ENCODE measurements at regions not wholly inside any gene's neighbourhood (a gene's known extent, or its start where the extent isn't known, plus 50 kb on each side); places are given as distances from the start of the nearest gene placed in this dataset.
"Not testable (repeated sequence)": the region's sequence is repeated elsewhere in the genome, so short reads cannot be mapped to it uniquely, and the experiment has no call there.

DNA sequence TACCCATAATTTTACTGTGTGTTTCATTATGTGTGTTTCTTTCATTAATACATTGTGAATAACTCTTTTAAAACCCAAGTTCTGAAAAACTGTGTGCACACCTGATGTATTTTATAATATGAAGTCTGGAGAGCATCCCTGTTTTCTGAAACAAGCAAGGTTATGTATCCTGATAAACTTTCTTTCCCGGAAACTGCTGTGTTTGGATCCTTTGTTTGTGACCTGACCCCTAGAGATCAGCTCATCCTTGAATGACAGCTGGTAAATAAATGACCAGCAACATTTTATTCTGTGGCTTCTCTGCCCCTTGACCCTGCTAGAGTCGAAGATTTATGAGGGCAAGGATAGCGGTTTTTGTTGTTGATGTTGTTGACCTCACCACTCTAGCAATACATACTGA, 535.6 kb upstream of the ZFP42 start:
- no peak for DNase-seq

DNA sequence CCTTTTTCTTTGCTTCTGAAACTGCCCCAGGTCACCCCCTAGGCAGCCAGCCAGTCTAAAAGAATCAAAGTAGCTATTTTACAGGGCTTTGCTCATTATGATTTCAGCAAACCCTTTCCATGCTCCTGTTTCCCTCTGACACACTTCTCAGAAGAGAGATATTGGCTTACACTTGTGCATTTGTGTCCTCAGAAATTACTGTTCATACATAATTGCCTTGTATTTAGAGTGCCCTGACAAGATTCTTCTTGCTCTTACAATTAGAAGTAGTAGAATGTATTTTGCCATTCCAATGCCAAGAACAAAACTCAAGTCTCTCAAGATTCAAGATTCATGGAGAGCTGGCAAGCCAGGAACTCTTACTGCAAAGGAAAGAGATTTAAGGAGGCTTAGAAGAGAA, 531.0 kb upstream of the ZFP42 start:
- no peak for DNase-seq

DNA sequence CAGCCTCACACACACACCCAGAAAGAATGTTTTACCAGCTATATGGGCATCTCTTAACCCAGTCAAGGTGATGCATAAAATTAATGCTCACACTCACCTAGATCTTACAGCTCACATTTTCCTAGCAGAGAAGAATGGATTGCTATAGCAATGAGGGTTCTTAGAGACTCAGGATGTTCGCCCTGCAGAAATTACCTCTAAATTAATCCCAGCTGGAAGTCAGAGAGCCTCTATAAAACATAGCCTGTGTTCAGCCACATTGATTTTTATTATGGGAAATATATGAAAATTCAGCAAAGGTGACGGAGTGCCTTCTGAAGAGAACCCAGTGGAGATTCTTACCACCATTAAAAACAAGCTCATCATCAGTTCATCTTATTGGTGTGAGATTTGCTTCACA, 528.3 kb upstream of the ZFP42 start:
- no peak for DNase-seq

DNA sequence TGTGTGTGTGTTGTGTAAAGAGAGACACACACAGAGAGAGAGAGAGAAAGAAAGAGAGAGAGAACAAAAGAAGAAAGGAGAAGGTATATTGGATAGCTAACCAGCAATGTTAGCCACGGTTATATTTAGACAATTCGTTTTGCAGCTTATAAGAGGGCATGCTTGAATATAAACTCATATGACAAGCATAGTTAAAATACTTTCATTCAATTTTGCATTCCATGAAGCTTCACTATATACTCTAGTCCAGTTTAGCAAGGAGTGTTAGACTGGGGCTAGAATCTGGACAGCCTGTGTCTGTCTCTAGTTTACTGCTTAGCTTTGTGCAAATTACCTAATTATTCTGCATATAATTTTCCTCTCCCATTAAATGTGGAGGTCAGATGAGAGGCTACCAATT, 525.9 kb upstream of the ZFP42 start:
- DNase-seq: no peak

DNA sequence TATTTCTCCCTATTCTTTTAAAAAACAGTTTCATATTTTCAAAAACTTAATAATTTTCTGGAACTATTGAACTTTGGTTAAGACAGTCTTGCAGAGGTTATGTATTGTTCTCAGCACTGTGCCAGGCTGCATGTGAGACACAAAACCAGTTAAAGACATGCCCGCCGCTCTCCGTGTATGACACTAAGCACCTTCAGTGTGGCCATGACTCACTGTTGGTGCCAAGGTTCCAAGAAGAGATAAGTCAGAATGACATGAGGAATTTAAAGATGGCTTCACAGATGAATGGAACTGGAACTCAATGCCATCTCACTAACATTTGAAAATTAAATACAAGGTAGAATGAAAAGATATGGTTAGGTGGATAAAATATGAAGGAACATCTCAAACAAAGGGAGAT, 525.5 kb upstream of the ZFP42 start:
- DNase-seq: no peak

DNA sequence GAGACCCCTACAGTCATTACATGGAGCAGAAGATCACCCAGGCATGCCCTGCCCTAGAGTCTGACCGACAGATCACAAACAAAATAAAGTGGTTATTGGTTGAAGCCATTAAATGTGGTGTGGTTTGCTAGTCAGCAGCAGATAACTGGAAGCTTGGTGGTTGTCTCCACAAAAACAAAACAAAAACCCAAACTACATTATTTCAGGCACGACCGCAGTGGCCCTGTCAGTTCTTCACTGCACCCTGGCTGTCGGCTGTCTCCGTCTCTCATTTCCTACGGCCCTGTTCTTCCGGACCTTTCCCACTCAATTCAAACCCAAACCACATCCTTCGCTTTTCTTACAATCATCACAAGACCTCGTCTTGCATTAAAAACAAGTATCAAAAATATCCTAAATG, 521.3 kb upstream of the ZFP42 start:
- no peak for DNase-seq

DNA sequence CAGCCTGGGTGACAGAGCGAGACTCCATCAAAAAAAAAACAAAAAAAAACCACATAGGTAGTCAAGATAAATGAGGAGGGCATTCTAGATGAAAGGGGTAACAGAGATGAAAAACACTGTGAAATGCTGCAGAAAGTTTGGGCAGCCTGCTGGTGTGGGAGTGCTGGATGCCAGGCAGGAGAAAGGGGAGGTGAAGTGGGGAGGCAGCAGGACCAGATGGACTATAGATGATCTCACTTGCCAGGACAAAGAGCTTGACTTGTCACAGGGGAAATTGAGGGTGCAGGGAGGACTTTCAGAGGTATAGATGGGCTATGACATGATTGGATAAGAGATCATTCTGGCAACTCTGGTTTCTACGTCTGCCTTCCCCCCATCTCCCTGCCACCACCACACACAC, 519.7 kb upstream of the ZFP42 start:
- no peak for DNase-seq

DNA sequence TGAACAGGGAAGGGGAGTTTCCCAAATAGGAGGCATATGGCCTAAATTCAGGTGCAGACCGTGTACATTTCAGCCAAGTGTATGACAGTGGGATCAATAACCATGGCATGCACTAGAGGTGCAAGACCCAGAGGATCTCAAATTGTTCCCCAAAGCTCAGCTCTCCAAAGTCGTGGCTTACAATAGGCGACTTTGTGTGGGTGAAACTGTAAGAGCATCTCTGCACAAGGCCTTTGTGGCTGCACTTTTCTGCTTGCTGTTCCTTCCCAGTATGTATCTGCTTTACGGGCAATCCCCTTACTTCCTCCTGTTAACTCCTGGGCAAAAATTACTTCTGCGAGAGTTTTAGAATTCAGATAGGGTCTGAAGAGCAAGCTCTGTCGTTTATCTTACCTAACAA, 518.3 kb upstream of the ZFP42 start:
- no peak for DNase-seq

DNA sequence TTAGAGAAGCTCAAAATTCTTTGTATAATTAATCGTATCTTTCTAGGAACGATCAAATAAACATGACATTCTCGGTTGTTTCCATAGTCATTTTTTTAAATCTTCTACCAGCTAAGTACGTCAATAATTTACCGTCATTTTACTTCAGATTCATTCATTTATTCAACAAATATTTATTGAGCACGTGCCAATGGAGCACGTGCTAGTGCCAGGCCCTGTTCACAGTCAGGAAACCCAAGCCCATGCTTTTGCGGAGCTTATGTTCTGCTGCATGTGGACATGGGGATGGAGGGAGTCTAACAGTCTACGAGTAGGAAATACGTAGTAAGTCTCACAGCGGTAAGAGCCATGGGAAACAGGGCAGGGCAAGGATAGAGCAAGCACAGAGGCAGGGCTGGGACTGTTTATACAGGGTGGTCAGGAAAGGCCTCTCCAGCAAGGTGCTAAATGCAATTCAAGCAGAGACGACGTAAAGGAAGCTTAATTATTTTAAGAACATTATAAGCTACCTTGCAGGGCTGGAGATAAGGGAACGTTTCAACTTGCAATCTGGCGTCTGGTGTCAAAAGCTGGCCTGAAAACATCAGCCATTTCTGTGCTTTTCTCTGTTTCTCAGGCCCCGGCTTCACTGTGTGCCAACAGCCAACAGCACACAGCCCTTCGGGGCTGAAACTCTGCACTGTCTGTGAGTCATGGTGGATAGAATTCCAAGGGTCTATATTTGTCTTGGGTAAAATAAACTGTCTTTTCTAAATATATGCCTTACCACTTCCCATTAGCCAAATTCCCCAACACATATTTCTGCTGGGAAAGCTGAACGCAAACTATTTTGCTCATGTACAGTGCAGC, 517.1 kb upstream of the ZFP42 start:
- DNase-seq: no peak

DNA sequence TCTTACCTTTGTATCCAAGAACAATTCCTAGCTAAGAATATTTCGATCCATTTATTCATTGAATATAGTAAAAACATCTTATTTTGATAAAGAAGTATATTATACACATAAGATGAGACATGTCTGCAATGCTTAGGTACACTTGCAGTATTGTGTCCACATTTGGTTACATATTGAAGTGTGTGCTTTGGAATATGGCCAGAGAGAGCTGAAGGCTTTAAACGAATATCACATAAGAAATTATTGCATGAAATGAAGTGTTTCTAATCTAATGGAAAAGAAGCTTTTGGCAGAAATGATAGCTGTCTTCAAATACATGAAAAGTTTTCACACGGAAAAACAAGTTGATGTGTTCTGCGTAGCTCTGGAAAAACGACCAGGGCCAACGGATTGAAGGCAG, 516.1 kb upstream of the ZFP42 start:
- DNase-seq: no peak

DNA sequence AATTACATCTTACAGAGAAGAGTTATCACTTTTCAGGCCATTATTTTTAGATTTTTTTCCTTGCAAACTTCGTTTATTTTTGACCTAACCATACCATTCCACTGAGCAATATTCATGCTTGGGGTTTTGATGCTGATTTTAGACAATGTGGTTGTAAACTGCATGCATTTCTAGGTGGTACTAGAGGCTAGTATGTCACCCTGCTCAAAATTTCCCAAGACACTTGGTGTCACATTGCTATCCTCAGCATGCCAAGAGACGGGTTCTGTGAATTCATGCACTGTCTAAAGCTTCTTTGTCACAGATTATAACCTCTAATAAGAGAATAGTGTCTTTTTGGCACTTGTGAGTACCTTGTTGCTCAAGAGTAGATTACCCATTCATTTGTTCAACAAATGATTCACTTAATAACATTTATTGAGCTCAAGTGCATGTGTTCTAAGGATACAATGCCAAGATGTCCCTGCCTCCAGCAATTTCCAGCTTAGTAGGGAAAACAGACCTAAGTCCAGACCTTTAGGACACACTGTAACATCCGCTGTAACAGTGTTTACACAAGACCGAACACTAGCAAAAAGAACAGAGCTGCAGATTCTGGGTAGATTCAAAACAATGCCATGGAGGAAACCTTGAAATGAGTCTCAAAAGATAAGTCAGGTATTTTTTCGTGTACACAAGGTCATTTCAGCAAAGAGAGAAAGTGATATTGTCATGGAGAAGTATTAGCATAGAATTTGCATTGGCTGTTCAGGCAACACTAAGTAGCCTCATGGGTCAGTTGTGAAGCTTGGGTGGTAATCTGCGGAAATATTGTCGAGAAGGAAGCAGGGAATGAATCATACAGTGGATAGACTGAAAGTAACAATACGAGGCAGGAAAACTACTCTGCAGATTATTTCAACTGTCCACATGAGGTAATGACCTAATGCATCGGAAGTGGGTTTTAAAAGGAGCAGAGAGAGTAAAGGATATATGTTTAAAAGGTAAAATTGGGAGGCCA, 515.1 kb upstream of the ZFP42 start:
- DNase-seq: no peak

DNA sequence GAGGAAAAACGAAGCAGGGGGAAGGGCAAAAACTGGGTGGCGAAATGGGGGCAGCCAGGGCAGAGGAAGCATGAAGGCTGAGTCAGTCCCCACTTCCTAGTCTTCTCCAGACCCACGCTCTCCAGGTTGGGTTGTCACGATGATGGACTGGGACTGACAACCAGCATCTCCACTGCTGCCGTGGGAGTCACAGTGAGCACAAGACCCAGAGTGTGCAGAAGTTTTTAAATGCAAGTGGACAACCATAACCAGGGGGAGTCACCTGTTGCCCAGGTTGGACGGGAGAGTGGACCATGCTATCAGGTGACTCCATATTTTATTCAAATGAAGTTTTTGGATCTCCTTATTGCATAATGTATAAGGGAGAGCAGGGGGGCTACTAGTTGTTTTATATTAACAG, 511.4 kb upstream of the ZFP42 start:
- no peak for DNase-seq

DNA sequence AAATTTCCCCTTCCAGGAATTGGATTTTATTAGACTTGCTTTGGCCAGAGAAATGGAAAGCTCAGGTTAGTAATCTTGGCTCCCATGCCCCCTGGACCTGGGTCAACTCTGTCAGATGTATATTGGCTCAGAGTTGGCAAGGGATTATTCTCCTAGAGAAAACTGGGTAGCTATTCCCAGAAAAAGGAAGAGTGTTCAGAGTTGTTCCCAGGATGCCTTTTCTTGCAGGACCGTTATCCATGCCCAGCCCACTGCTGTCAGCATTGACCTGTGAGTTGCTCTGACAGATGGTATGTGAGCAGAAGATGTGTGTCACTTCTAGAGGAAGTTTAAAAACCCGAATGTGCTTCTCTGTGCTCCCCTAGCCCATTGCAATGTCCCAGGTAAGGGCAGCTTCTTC, 509.9 kb upstream of the ZFP42 start:
- DNase-seq: no peak

DNA sequence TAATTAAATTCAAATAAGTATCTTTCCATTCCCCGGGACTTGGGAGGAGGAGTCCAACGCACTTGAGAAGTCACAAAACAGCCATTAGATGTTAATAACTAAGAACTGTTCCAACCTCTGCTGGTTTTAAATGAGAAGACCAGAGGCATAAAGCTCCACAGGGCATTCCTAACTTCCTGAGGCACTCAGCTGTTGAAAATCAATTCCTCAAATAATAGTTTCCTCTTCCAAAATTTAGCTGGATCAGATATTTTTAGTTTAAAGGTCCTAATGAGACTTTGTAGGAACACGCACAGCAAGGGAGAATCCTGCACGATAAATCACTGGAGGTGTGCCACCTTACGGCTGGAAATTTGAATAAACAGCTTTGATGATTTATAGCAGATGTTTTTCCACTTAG, 504.3 kb upstream of the ZFP42 start:
- no peak for DNase-seq

DNA sequence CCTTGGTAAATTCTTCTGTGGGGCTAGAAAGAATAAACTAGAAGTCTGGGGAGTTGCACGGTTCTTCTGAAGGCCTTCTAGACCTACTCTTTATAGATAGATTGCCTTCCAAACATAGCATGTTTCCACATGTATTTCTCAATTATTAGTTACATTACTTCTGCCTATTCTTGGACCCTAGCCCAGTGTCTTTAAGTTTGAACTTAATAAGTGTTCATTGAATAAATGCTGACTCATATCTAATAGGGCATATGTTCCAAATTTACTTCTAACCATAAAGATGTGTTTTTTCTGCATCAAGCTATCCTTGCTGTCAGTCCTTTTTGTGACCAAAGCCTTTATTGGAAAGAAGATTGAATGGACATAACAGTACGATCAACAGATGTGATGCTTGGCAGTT, 503.6 kb upstream of the ZFP42 start:
- DNase-seq: no peak

DNA sequence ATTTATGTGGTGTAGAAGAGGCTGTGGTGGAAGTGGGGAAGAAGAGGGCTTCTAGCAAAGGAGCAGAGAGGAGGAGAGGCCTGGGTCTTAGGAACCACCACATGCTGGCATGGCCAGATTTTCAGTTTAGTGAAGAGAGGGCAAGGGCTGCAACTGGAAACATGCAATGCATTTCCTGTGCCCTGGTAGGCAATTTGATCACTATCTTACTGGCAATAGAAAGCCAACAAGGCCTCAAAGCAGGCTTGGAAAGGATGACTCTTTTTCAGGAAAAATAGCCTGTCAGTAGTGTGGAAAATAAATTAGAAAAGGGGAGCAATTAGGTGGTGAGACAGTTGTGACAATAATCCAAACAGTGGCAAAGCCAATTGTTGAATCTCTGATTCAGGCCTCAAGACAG, 501.9 kb upstream of the ZFP42 start:
- no peak for DNase-seq

DNA sequence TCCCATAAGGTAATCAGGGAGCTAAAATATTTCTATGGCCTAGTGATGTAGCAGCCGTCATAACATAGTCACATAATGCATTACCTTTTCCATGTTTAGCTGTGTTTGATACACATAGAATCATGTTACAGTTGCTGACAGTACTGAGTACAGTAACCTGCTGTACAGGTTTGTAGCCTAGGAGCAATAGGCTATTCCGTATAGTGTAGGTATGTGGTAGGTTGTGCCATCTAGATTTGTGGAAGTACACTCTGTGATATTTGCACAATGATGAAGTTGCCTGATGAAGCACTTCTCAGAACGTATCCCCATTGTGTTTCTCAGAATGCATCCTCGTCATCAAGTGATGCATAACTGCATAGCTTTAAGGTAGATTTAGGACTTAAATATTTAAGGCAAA, 495.6 kb upstream of the ZFP42 start:
- DNase-seq: no peak

DNA sequence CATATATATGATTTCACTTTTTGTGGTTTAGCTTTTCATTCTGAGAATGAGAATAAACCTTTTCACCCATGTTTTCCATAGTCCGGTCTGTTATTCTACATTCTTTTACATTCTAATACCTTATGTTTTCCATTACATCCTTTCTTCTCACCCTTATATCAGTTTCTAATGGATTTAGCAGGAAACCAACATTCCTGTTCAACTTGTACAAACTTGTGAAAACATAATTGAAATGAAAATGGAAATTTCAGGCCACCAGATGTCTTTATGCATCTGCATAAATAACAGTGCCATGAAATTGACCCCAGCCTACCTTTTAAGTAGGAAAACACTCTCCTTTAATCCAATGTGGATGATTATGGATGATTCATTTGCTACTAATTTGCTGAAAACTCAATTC, 494.8 kb upstream of the ZFP42 start:
- no peak for DNase-seq

DNA sequence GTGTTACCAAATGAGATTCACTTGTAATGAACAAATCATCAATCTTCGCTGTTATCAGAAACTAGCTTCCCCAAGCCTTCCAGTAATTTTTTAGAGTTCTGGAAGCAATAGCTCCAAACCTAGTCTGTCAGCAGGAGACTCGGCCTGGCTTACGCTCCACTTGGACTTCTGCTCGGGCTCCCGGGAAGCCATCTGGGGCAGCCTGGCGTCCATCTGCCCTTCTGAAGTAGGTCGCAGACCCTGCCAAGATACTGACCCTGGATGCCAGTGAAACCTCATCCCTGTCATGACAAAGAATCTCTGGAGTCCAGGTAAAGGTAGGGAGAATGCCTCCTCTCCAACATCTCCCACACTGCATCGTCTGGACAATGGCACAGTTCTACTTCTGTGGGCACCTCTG, 493.8 kb upstream of the ZFP42 start:
- no peak for DNase-seq

DNA sequence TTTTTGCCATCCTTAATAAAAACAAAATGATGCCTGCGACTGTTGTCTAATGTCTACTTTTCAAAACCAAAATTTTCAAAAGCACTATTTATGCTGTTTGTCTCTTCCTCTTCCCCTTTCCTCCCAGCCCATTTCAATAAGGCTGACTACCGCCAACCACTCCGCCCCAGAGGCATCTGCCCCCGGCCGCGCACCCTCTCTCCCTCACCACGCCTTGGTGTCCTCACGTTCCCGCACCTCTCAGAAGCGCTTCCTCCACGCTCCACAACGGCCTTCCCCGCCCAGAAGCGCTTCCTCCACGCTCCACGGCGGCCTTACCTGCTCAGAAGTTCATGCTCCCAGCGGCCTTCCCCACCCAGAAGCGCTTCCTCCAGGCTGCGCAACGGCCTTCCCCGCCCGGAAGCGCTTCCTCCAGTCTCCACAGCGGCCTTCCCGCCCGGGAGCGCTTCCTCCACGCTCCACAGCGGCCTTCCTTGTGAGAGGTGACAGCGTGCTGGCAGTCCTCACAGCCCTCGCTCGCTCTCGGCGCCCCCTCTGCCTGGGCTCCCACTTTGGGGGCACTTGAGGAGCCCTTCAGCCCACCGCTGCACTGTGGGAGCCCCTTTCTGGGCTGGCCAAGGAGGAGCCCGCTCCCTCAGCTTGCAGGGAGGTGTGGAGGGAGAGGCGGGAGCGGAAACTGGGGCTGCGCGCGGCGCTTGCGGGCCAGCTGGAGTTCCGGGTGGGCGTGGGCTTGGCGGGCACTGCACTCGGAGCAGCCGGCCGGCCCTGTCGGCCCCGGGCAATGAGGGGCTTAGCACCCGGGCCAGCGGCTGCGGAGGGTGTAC, 490.4 kb upstream of the ZFP42 start:
- DNase-seq: no peak

DNA sequence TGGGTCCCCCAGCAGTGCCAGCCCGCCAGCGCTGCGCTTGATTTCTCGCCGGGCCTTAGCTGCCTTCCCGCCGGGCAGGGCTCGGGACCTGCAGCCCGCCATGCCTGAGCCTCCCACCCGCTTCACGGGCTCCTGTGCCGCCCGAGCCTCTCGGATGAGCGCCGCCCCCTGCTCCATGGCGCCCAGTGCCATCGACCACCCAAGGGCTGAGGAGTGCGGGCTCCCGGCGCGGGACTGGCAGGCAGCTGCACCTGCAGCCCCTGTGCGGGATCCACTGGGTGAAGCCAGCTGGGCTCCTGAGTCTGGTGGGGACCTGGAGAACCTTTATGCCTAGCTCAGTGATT, 489.8 kb upstream of the ZFP42 start:
- DNase-seq: not testable (repeated sequence)

DNA sequence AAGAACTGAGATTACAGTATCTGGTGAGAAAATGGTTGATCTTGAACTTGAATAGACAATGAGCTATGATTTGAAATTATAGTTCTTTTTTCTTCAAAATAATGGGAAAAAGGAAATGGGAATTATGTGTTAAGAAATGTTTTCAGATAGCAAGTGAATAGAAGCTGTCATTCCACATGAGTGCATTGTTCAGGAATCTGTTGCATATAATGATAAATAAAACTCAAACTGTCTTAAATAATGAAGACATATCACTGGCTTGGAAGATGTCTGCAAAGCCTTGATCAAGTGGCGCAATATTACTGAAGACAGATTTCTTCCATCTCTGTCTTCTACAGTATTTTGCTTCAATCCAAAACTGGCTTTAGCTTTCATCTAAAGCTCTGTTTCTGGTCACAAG, 479.3 kb upstream of the ZFP42 start:
- no peak for DNase-seq

DNA sequence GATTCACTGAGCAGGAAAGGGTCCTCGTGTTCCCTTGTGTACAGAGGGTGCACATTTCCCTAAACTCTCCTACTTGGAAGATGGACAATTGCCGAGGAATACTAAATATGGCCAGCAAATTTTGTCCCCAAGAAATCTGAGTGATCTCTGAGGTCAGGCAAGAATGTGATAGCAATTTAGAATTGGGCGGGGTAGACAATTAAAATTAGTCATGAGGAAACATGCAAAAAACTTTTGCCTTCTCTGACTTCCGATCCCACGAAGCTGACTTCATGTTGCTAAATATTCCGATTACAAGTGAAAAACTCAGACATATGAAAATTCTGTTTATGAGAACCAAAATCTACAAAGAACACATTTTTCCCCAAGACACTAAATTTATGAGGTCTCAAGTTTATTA, 453.9 kb upstream of the ZFP42 start:
- DNase-seq: no peak

All from NCI-H1417 treated with DMSO at 0.1 percent for 48 hours (cell line).